SK-N-SH (cell line): ENCODE measurements at regions not wholly inside any gene's neighbourhood (a gene's known extent, or its start where the extent isn't known, plus 50 kb on each side); places are given as distances from the start of the nearest gene placed in this dataset.

Experiments
- CTCF ChIA-PET: fragments of 300-600, 350-600 bp; formaldehyde crosslinking; extraction: SDS; loops from one replicate; lab custom pipeline; 2021; lab: Yijun Ruan, JAX
- POLR2A ChIA-PET: fragments of 350-600 bp; sonication (Branson Sonifier 250); formaldehyde crosslinking; extraction: SDS; loops from one replicate; lab custom pipeline; 2020; ENCODE audit warnings: antibody characterized with exemption, inconsistent platforms; lab: Yijun Ruan, JAX
- DNase-seq: peaks from one replicate; pipeline ENCODE4 v3.0.0; 2012
- H2AFZ ChIP-seq: fragments of 200-600 bp; sonication (generic); 2 replicates; pipeline ENCODE4 v1.8.1; 2016; ENCODE audit warnings: antibody characterized with exemption, mild to moderate bottlenecking, low read depth
- H3F3A ChIP-seq: fragments of 200-600 bp; sonication (generic); replicated peaks from 2 replicates; pipeline ENCODE3; 2016; ENCODE audit warnings: antibody characterized with exemption, mild to moderate bottlenecking; ENCODE audit not compliant: insufficient read depth
- H3K27ac ChIP-seq, 2 experiments: fragments of 200-500 bp in 1 of 2; fragments of 200-600 bp in 1 of 2; sonication (Bioruptor generic) in 1 of 2; sonication (generic), shearing (Covaris generic) in 1 of 2; 2 replicates each; pipeline versions ENCODE4 v1.5.1 to v1.6.1; 2014 to 2016; ENCODE audit warnings: low read depth in 2 of 2, inconsistent platforms in 1 of 2, low read length in 1 of 2, mild to moderate bottlenecking in 1 of 2, mixed read lengths in 1 of 2
- H3K27me3 ChIP-seq: fragments of 200-600 bp; sonication (generic), shearing (Covaris generic); 2 replicates; pipeline ENCODE4 v1.6.1; 2016; ENCODE audit warnings: mixed run types; ENCODE audit not compliant: insufficient read depth
- H3K36me3 ChIP-seq, 2 experiments: fragments of 200-500 bp in 1 of 2; fragments of 200-600 bp in 1 of 2; sonication (Bioruptor generic) in 1 of 2; sonication (generic) in 1 of 2; replicated peaks in 1 of 2; 2 replicates each; pipeline versions ENCODE3 to v1.5.1; 2014 to 2016; ENCODE audit warnings: low read length in 1 of 2, mild to moderate bottlenecking in 1 of 2; ENCODE audit not compliant: insufficient read depth in 2 of 2, control insufficient read depth in 1 of 2
- H3K4me1 ChIP-seq, 2 experiments: fragments of 200-500 bp in 1 of 2; fragments of 200-600 bp in 1 of 2; sonication (Bioruptor generic) in 1 of 2; sonication (generic), shearing (Covaris generic) in 1 of 2; 2 replicates each; pipeline versions ENCODE4 v1.5.1 to v1.6.1; 2014 to 2016; ENCODE audit warnings: low read depth in 1 of 2, low read length in 1 of 2, mixed run types in 1 of 2; ENCODE audit not compliant: insufficient read depth in 2 of 2, control insufficient read depth in 1 of 2
- H3K4me2 ChIP-seq: fragments of 200-600 bp; sonication (generic), shearing (Covaris generic); 2 replicates; pipeline ENCODE4 v1.6.1; 2017; ENCODE audit warnings: mixed run types
- H3K4me3 ChIP-seq, 2 experiments: fragments of 200-500 bp in 1 of 2; fragments of 200-600 bp in 1 of 2; sonication (Bioruptor generic) in 1 of 2; sonication (generic), shearing (Covaris generic) in 1 of 2; 2 replicates each; pipeline versions ENCODE4 v1.5.1 to v1.8.1; 2014 to 2016; ENCODE audit warnings: low read depth in 2 of 2, inconsistent platforms in 1 of 2, low read length in 1 of 2, mild to moderate bottlenecking in 1 of 2, mixed read lengths in 1 of 2, moderate library complexity in 1 of 2
- H3K79me2 ChIP-seq: fragments of 200-600 bp; sonication (generic); 2 replicates; pipeline ENCODE4 v1.8.1; 2017; ENCODE audit warnings: mild to moderate bottlenecking; ENCODE audit not compliant: insufficient read depth
- H3K9ac ChIP-seq: fragments of 200-600 bp; sonication (generic); 2 replicates; pipeline ENCODE4 v1.6.1; 2017; ENCODE audit warnings: mixed run types
- H3K9me2 ChIP-seq: fragments of 200-600 bp; sonication (generic); 2 replicates; pipeline ENCODE4 v1.6.1; 2017; ENCODE audit warnings: mixed run types
- H3K9me3 ChIP-seq: fragments of 200-600 bp; sonication (generic); 2 replicates; pipeline ENCODE4 v1.6.1; 2017; ENCODE audit warnings: mixed run types, mild to moderate bottlenecking, moderate library complexity
- H4K20me1 ChIP-seq: fragments of 200-600 bp; sonication (generic); 2 replicates; pipeline ENCODE4 v1.6.1; 2017; ENCODE audit warnings: mild to moderate bottlenecking, mixed run types; ENCODE audit not compliant: insufficient read depth
- EP300 ChIP-seq, 2 experiments: IDR thresholded peaks; 2 replicates each; pipeline versions ENCODE4 v1.4.0 to v1.6.1; 2012; ENCODE audit warnings: borderline replicate concordance in 1 of 2, low read depth in 1 of 2, low read length in 1 of 2
- EZH2phosphoT487 ChIP-seq: fragments of 200-600 bp; sonication (generic); IDR thresholded peaks from 2 replicates; pipeline ENCODE4 v1.6.1; 2017; ENCODE audit warnings: low read depth, mixed run types, mild to moderate bottlenecking, antibody characterized with exemption, moderate library complexity, borderline replicate concordance
- GATA2 ChIP-seq: sonication (generic); formaldehyde crosslinking; IDR thresholded peaks from 2 replicates; pipeline ENCODE4 v1.5.0; 2020; ENCODE audit warnings: mild to moderate bottlenecking, missing genetic modification reagents
- MEF2A ChIP-seq: IDR thresholded peaks from 2 replicates; pipeline ENCODE4 v1.4.0; 2012; ENCODE audit warnings: low read depth, borderline replicate concordance
- MXI1 ChIP-seq: IDR thresholded peaks from 2 replicates; pipeline ENCODE4 v1.6.1; 2012; ENCODE audit warnings: mild to moderate bottlenecking, low read depth, low read length, improper control_type of control experiment
- RAD21 ChIP-seq: IDR thresholded peaks from 2 replicates; pipeline ENCODE4 v1.6.1; 2012; ENCODE audit warnings: mild to moderate bottlenecking, low read length
- RCOR1 ChIP-seq: fragments of 150-350 bp; IDR thresholded peaks from 2 replicates; pipeline ENCODE4 v1.6.1; 2017; ENCODE audit warnings: antibody characterized with exemption, low read length
- RFX5 ChIP-seq: IDR thresholded peaks from 2 replicates; pipeline ENCODE4 v1.6.1; 2012; ENCODE audit warnings: mild to moderate bottlenecking, improper control_type of control experiment, low read length
- RXRA ChIP-seq: IDR thresholded peaks from 2 replicates; pipeline ENCODE4 v1.4.0; 2012; ENCODE audit warnings: low read depth, mild to moderate bottlenecking, borderline replicate concordance
- YY1 ChIP-seq: IDR thresholded peaks from 2 replicates; pipeline ENCODE4 v1.4.0; 2012; ENCODE audit warnings: low read depth, mild to moderate bottlenecking
- WGBS: methylation state at CpG from one replicate; pipeline ENCODE4 v1.1.6; 2017; ENCODE audit warnings: low lambda C conversion rate; 5-methylcytosine and 5-hydroxymethylcytosine counted together
- TF ChIP-seq, protein P1 (sequence below): IDR thresholded peaks from 2 replicates; pipeline ENCODE4; 2012
- TF ChIP-seq, protein P2 (sequence below): fragments of 150-350 bp; IDR thresholded peaks from 2 replicates; pipeline ENCODE4 v1.6.1; 2016; ENCODE audit warnings: mild to moderate bottlenecking, low read depth, low read length

GRCh38 chr5:82967072-82967471, 110.1 kb downstream of the TMEM167A start (continued):
- TF ChIP-seq, protein P1, sequence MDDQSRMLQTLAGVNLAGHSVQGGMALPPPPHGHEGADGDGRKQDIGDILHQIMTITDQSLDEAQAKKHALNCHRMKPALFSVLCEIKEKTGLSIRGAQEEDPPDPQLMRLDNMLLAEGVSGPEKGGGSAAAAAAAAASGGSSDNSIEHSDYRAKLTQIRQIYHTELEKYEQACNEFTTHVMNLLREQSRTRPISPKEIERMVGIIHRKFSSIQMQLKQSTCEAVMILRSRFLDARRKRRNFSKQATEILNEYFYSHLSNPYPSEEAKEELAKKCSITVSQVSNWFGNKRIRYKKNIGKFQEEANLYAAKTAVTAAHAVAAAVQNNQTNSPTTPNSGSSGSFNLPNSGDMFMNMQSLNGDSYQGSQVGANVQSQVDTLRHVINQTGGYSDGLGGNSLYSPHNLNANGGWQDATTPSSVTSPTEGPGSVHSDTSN, result no peak
- TF ChIP-seq RAD21, result no peak
- TF ChIP-seq, all 33 proteins: peak for 0

DNA sequence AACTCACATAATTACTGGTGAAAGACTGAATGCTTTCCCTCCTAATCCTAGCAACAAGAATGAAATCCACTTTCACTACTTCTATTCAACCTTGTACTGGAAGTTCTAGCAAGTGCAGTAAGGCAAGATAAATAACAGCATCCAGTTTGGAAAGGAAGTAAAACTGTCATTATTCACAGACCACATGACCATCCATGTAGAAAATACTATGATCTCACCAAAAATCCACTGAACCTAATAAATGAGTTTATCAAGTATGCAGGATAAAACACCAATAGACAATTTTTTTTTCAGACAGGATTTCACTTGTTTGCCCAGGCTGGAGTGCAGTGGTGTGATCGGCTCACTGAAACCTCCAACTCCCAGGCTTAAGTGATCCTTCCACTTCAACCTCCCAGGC, 117.7 kb downstream of the TMEM167A start:
- no peak overlapping the region for H3K9ac ChIP-seq
- TF ChIP-seq RXRA (no peak), RCOR1 (no peak), YY1 (no peak)
- TF ChIP-seq, all 33 proteins: peak for 0
- WGBS, result 86% methylated on average over 1 of the region's 1 CpG
- Histone ChIP-seq H3K4me3 (no peak overlapping the region), H2AFZ (no peak overlapping the region), H3K4me2 (no peak overlapping the region), H3K9me2 (no peaks in the 10 kb centered on the region; the same call in 1 of the 2 replicates), H3K27ac (no peak overlapping the region), H3K9me3 (peaks cover 5% of the 10 kb centered on the region; the same call in 1 of the 2 replicates), H4K20me1 (no peaks in the 10 kb centered on the region), H3K27me3 (no peaks in the 10 kb centered on the region), H3F3A (no peaks in the 10 kb centered on the region), H3K36me3 (no peaks in the 10 kb centered on the region), H3K4me1 (no peaks in the 10 kb centered on the region), H3K79me2 (no peaks in the 10 kb centered on the region)
- DNase-seq, result no peak
- ChIA-PET CTCF (no interaction called here), POLR2A (no interaction called here)

GRCh38 chr5:82956600-82956999, 120.6 kb downstream of the TMEM167A start:
- no peaks in the 10 kb centered on the region for H3K27me3 ChIP-seq
- H3K79me2 ChIP-seq, result no peaks in the 10 kb centered on the region
- H3K4me2 ChIP-seq, result no peak overlapping the region
- H4K20me1 ChIP-seq, result no peaks in the 10 kb centered on the region
- H3K9ac ChIP-seq, result no peak overlapping the region
- no peak overlapping the region for H3K27ac ChIP-seq
- no peaks in the 10 kb centered on the region for H3K36me3 ChIP-seq
- no peak for DNase-seq
- ChIA-PET POLR2A (no interaction called here), CTCF (no interaction called here)
- no peaks in the 10 kb centered on the region; the same call in 1 of the 2 replicates for H3K9me2 ChIP-seq
- H3K4me1 ChIP-seq, result no peaks in the 10 kb centered on the region
- TF ChIP-seq GATA2 (CRISPR knock-in tag), result no peak
- TF ChIP-seq, protein P2, sequence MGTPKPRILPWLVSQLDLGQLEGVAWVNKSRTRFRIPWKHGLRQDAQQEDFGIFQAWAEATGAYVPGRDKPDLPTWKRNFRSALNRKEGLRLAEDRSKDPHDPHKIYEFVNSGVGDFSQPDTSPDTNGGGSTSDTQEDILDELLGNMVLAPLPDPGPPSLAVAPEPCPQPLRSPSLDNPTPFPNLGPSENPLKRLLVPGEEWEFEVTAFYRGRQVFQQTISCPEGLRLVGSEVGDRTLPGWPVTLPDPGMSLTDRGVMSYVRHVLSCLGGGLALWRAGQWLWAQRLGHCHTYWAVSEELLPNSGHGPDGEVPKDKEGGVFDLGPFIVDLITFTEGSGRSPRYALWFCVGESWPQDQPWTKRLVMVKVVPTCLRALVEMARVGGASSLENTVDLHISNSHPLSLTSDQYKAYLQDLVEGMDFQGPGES, result no peak
- no peak for TF ChIP-seq EZH2phosphoT487
- TF ChIP-seq EP300 (IDR thresholded peaks at IDR 0.05; ENCODE audit: borderline replicate concordance in 1 of 2, low read depth in 1 of 2, low read length in 1 of 2), result no peak
- no peak for TF ChIP-seq MXI1
- no peak for TF ChIP-seq YY1
- TF ChIP-seq MEF2A, result no peak
- no peak for TF ChIP-seq RFX5
- H3F3A ChIP-seq, result no peaks in the 10 kb centered on the region
- no peak overlapping the region for H2AFZ ChIP-seq
- peaks cover 5% of the 10 kb centered on the region; the same call in 1 of the 2 replicates for H3K9me3 ChIP-seq
- H3K4me3 ChIP-seq, result no peak overlapping the region
